Spinal cord (tissue), 9 donors: ENCODE measurements at regions not wholly inside any gene's neighbourhood (a gene's known extent, or its start where the extent isn't known, plus 50 kb on each side); places are given as distances from the start of the nearest gene placed in this dataset.

ENCODE experiments used
- DNase-seq, 6 donors: peaks; one replicate each; pipeline versions ENCODE4 v3.0.0 to v3.0.0-alpha.2; 2013 to 2015; ENCODE audit warnings: low spot score in 6 of 6, low read depth in 4 of 6
- H3K27ac ChIP-seq: one replicate; pipeline ENCODE4 v1.5.1; 2013; ENCODE audit warnings: low read depth, low read length, control low read depth
- H3K27me3 ChIP-seq: one replicate; pipeline ENCODE4 v1.6.1; 2013; ENCODE audit warnings: low read length; ENCODE audit not compliant: control insufficient read depth, insufficient read depth
- H3K36me3 ChIP-seq: one replicate; pipeline ENCODE4 v1.6.1; 2013; ENCODE audit warnings: low read length; ENCODE audit not compliant: control insufficient read depth, insufficient read depth
- H3K4me1 ChIP-seq: one replicate; pipeline ENCODE4 v1.6.1; 2013; ENCODE audit warnings: low read length; ENCODE audit not compliant: control insufficient read depth, insufficient read depth
- H3K4me3 ChIP-seq: one replicate; pipeline ENCODE4 v1.5.1; 2013; ENCODE audit warnings: low read depth, low read length, control low read depth
- H3K9me3 ChIP-seq: one replicate; pipeline ENCODE4 v1.6.1; 2013; ENCODE audit warnings: low read length; ENCODE audit not compliant: control insufficient read depth, insufficient read depth
- WGBS: methylation state at CpG from one replicate; pipeline ENCODE4 v1.1.5; 2013; ENCODE audit warnings: missing lambda C conversion rate; ENCODE audit not compliant: insufficient coverage; 5-methylcytosine and 5-hydroxymethylcytosine counted together
- donor health status: healthy.

GRCh38 chr2:139175510-139175909, 395.3 kb upstream of the NXPH2 start:
- Histone ChIP-seq H3K4me1 (no peaks in the 10 kb centered on the region), H3K36me3 (no peaks in the 10 kb centered on the region), H3K27ac (no peak overlapping the region), H3K9me3 (no peaks in the 10 kb centered on the region), H3K27me3 (no peaks in the 10 kb centered on the region), H3K4me3 (no peak overlapping the region)
- peak in 1 of 6 donors; percentile 26 for DNase-seq
- WGBS = no CpG with 5 or more reads among the region's 3 CpGs

DNA sequence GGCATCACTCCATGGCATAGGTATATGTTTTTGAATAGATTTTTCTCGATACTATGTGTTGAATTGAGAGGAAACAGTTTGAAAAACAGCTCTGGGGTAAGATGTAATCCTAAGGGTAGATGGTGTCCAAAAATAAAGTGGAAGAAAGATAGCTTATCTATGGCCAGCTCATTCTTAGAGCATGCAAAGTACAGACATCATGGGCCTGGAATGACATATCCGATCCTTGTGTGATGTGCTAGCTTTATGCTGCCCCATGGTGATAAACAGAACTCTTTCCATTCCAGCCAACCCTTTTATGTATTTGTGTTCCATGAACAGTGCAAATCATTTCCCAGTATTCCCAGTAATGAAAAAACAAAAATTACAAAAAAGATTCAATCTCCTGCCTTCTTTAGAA, 390.2 kb upstream of the NXPH2 start:
- 85% methylated on average over 1 of the region's 2 CpGs for WGBS
- Histone ChIP-seq H3K27me3 (no peaks in the 10 kb centered on the region), H3K36me3 (no peaks in the 10 kb centered on the region), H3K27ac (no peak overlapping the region), H3K9me3 (no peaks in the 10 kb centered on the region), H3K4me3 (no peak overlapping the region), H3K4me1 (no peaks in the 10 kb centered on the region)
- no peak for DNase-seq

DNA sequence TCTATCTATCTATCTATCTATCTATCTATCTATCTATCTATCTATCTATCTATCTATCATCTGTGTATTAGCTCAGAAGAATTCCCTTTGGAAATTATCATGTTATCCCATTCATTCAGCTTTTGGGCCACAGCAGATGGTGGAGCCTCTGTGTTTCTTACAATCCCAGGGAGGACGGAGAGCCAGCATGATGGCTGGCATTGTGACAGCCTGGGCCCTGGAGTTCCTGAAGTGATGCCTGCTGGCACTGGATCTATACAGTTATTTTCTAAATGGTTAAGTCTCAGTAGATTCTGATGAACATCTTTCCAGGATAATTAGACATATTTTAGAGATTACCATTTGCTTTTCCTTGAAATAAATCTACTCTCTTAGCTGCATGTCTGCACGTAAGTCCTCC, 385.4 kb upstream of the NXPH2 start:
- Histone ChIP-seq H3K27ac (no peak overlapping the region), H3K9me3 (no peaks in the 10 kb centered on the region), H3K4me3 (no peak overlapping the region), H3K27me3 (no peaks in the 10 kb centered on the region), H3K4me1 (no peaks in the 10 kb centered on the region), H3K36me3 (no peaks in the 10 kb centered on the region)
- DNase-seq = peak in 2 of 6 donors; percentile 37 to 92
- WGBS = 43% methylated on average over 1 of the region's 2 CpGs

GRCh38 chr2:139165041-139165440, 384.9 kb upstream of the NXPH2 start:
- WGBS = no CpG with 5 or more reads among the region's 2 CpGs
- H3K9me3 ChIP-seq = no peaks in the 10 kb centered on the region
- no peak overlapping the region for H3K27ac ChIP-seq
- H3K4me1 ChIP-seq = no peaks in the 10 kb centered on the region
- H3K36me3 ChIP-seq = no peaks in the 10 kb centered on the region
- H3K4me3 ChIP-seq = no peak overlapping the region
- H3K27me3 ChIP-seq = no peaks in the 10 kb centered on the region
- no peak for DNase-seq

DNA sequence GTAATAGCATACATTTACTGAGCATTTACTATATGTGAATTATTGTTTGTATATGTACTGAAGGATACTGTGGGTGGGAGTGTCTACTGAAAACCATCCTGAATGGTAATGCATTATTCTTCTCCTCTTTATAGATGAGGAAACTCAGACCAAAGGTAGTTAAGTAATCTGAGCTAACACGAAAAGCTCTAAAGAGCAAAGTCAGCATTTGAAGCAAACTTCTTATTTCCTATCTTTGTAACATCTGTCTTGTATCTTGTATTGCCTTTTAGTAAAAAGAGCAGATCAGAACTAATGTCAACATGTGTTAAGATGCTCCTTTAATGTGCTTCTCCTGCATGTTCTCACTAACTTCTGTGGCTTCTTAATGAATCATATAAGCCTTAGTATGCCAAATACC, 382.8 kb upstream of the NXPH2 start:
- no peaks in the 10 kb centered on the region for H3K4me1 ChIP-seq
- H3K4me3 ChIP-seq = no peak overlapping the region
- no peaks in the 10 kb centered on the region for H3K36me3 ChIP-seq
- no peaks in the 10 kb centered on the region for H3K9me3 ChIP-seq
- no peak for DNase-seq
- WGBS = no CpG with 5 or more reads among the region's 1 CpG
- no peaks in the 10 kb centered on the region for H3K27me3 ChIP-seq
- no peak overlapping the region for H3K27ac ChIP-seq

DNA sequence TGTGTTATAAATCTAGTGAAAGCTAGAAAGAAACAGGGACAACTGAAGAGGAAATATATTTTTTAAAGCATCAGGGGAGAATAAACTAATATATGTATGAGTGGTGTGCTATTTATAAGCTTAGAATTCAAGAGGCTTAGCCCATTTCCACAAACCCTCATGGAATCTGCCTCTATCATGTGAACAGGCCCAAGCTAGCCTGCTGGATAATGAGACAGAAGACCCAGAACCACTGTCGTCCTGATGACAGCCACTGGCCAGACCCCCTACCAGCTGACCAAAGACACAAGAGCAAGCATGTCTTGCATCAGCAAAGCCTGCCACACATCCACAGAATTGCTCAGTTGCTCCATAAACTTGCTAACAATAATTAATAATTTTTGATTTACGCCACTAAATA, 382.3 kb upstream of the NXPH2 start:
- Histone ChIP-seq H3K4me1 (no peaks in the 10 kb centered on the region), H3K27ac (no peak overlapping the region), H3K4me3 (no peak overlapping the region), H3K9me3 (no peaks in the 10 kb centered on the region), H3K36me3 (no peaks in the 10 kb centered on the region), H3K27me3 (no peaks in the 10 kb centered on the region)
- DNase-seq = no peak
- 83% methylated on average over 1 of the region's 2 CpGs for WGBS

DNA sequence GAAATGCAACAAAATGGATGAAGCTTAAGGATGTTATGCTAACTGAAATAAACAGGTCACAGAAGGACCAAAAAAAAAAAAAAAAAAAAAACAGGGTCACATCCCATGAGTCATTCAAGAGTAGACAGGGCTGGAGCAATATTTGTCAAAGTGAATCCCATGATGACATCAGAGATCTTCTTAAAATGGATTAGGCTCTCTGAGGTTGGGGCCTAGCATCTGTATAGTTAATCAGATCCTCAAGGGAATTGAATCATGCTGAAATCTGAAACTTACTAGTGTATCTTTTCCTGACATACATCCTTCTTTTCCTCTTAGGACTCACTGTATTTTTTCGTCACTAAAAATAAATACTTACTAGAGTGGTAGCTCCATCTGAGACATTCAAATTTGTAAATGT, 380.6 kb upstream of the NXPH2 start:
- Histone ChIP-seq H3K27me3 (no peaks in the 10 kb centered on the region), H3K9me3 (no peaks in the 10 kb centered on the region), H3K27ac (no peak overlapping the region), H3K4me1 (no peaks in the 10 kb centered on the region), H3K36me3 (no peaks in the 10 kb centered on the region), H3K4me3 (no peak overlapping the region)
- WGBS = no CpG with 5 or more reads among the region's 1 CpG
- DNase-seq = no peak

GRCh38 chr2:139159177-139159576, 379.0 kb upstream of the NXPH2 start:
- no peak overlapping the region for H3K27ac ChIP-seq
- no peaks in the 10 kb centered on the region for H3K4me1 ChIP-seq
- no peaks in the 10 kb centered on the region for H3K36me3 ChIP-seq
- WGBS = no CpG with 5 or more reads among the region's 3 CpGs
- H3K9me3 ChIP-seq = no peaks in the 10 kb centered on the region
- no peak overlapping the region for H3K4me3 ChIP-seq
- DNase-seq = no peak
- H3K27me3 ChIP-seq = no peaks in the 10 kb centered on the region

- DNase-seq = no peak
- no peaks in the 10 kb centered on the region for H3K4me1 ChIP-seq
- H3K36me3 ChIP-seq = no peaks in the 10 kb centered on the region
- H3K4me3 ChIP-seq = no peak overlapping the region
- H3K9me3 ChIP-seq = no peaks in the 10 kb centered on the region
- H3K27me3 ChIP-seq = no peaks in the 10 kb centered on the region
- H3K27ac ChIP-seq = no peak overlapping the region
These were observed 376.5 kb upstream of the NXPH2 start for GRCh38 chr2:139156730-139157129.

GRCh38 chr2:139155991-139156390, 375.8 kb upstream of the NXPH2 start:
- no peaks in the 10 kb centered on the region for H3K36me3 ChIP-seq
- no peaks in the 10 kb centered on the region for H3K9me3 ChIP-seq
- DNase-seq = no peak
- H3K4me3 ChIP-seq = no peak overlapping the region
- no peak overlapping the region for H3K27ac ChIP-seq
- H3K27me3 ChIP-seq = no peaks in the 10 kb centered on the region
- no peaks in the 10 kb centered on the region for H3K4me1 ChIP-seq
- WGBS = 38% methylated on average over 3 of the region's 3 CpGs
